ENCODE measurements at regions not wholly inside any gene's neighbourhood (a gene's known extent, or its start where the extent isn't known, plus 50 kb on each side); places are given as distances from the start of the nearest gene placed in this dataset.
A peak's percentile ranks its signal among the peaks of the same experiment; 100 is the strongest.

- peak; percentile 56 for DNase-seq
Observed at GRCh38 chr2:9135822-9136558, 70.6 kb upstream of the ASAP2 start.

DNA sequence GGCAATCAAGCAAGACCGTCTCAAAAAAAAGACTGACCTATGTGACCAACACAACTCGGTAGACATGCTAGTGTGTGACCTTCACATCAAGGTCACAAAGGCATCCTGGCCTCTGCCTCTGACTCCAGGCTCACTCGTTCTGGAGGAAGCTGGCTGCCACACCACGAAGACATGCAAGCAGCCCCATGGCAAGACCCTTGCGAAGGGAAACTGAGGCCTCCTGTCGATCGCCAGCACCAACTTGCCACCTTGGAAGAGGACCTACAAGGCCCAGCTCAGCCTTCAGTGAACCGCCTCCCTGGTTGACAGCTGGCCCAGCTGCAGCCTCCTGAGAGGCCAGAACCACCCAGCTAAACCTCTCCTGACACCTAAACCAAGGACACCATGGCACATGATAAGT, 79.3 kb upstream of the ASAP2 start:
- DNase-seq, result no peak

GRCh38 chr2:9126540-9126939, 80.1 kb upstream of the ASAP2 start:
- DNase-seq, result no peak

- DNase-seq, result no peak
Observed at GRCh38 chr2:9124231-9124741, 82.3 kb upstream of the ASAP2 start.

- DNase-seq, result no peak
Observed at GRCh38 chr2:9123069-9123468, 83.5 kb upstream of the ASAP2 start.

DNA sequence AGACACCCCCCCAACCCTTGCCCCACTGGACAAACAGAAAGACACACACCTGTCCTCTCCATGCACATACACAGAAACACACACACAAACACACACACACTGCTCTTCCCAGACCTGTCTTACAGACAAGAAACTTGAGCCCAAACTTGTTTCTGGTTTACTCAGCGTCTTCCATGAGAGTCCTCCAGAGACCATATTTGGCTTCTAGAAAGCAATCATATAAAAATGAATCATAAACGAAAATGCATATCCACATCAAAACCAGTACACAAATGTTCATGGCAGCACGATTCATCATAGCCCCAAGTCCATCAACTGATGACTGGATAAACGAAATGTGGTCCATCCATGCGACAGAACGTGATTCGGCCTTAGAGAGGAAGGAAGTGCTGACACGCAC, 84.2 kb upstream of the ASAP2 start:
- DNase-seq, result no peak

DNA sequence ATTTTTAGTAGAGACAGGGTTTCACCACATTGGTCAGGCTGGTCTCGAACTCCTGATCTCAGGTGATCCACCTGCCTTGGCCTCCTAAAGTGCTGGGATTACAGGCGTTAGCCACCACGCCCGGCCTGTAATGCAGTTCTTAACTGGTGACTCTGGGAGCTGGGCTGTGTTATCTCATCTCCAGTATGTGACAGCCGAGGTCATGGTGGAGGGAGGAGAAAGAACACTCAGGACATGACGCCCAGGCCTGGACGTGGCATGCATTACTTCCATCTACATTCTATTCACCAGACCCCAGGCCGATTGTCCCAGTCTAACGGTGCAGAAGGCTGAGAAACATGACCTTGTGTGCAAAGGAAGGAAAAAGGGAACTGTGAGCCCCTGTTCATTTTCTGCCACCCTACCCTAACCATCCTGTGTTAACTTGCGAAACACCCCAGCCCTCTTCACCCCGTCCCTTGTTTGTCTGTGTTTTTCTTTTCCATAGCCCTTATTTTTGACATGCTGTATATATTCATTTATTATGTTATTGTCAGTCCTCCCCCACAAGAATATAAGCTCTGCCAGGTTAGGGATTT, 88.1 kb upstream of the ASAP2 start:
- no peak for DNase-seq

GRCh38 chr2:9115229-9115628, 91.4 kb upstream of the ASAP2 start:
- no peak for DNase-seq

- DNase-seq, result no peak
Observed at GRCh38 chr2:9114458-9114857, 92.2 kb upstream of the ASAP2 start.

GRCh38 chr2:9113916-9114315, 92.7 kb upstream of the ASAP2 start:
- no peak for DNase-seq

- DNase-seq, result no peak
Observed at GRCh38 chr2:9113262-9113661, 93.3 kb upstream of the ASAP2 start.

- DNase-seq, result peak; percentile 93
Observed at GRCh38 chr2:9112079-9112721, 94.4 kb upstream of the ASAP2 start.

GRCh38 chr2:9110893-9111569, 95.6 kb upstream of the ASAP2 start:
- DNase-seq, result peak; percentile 29

DNA sequence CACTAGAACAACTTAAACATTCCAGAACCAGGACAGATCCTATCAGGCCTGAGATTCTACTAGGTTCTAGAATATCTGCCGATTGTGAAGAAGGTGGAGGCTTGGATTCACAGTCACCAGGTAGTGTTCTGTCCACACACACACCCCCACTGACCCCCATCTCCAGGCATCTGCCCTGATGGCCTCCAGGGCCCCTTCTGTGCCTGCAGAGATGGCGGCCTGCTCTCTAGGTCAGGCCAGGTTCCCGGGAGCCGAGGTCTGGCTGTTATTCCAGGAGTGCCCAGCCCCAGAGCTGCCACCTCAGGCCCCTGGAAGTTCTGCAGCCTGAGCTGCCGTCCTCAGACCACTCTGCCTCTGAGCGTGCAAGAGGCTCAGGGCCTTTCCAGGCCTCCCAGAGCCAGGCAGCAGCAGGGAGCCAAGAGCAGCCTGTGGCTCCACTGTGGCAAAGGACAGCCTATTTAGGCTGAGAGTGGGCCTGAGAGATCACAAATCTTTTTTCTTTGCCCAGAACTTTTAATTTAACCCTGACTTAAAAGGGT, 96.2 kb upstream of the ASAP2 start:
- no peak for DNase-seq

DNA sequence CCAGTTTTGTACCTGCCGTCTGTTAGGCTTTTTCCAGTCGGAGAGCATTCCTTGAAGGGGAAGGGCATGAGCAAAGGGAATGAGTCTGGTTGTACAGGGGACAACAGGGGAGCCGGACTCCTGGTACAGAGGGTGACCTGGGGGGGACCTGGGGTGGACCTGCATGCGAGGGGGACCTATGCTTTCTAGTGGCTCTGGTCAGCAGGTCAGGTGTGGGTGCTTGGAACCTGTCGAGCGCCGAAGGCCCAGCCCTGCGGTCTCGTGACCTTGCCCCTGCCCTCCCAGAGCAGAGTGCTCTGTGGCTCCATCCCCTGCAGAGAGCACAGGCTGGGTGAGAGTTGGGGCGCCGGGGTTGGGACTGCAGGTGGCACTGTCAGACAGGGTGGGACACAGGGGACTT, 96.7 kb upstream of the ASAP2 start:
- no peak for DNase-seq

GRCh38 chr2:9108210-9108967, 98.2 kb upstream of the ASAP2 start:
- no peak for DNase-seq

DNA sequence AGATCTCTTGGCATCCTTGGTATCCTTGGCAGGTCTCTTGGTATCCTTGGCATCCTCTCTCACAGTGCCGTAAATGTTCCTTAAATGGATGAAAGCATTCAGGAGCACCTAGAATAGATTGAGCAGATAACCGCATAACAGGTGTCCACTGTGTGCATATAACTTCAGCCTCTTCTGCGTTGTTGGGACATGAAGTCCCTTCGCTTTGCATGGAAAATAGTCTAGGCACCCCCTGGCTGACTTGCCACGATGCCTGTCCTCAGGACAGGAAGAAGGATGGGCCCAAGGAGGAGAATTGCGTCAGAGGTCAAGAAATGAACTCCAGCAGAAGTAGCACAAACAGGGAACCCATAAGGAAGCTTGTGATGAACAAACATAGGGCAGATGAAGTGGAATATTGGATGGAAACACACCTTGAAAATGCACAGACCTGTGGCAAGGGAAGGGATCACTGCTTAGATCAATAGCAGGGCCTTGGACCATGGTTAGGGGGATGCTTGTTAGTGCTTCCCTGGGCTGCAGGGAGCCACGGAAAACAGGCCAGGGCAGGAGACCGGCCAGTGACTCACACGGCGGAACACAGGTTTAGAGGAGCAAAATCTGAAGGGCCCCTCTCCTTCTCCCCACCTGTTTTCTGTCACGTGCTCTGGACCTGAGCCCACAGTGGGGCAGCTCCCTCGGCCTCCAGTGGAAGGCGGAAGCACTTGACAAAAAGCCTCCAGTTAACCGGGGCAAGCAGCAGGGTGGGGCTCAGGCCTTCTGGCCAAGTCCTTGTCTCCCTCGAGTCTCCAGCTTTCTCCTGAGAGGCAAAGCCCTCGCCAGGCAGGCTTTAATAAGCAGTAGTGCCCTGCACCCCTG, 99.2 kb upstream of the ASAP2 start:
- DNase-seq, result no peak

GRCh38 chr2:9106338-9107167, 100.1 kb upstream of the ASAP2 start:
- DNase-seq, result no peak

DNA sequence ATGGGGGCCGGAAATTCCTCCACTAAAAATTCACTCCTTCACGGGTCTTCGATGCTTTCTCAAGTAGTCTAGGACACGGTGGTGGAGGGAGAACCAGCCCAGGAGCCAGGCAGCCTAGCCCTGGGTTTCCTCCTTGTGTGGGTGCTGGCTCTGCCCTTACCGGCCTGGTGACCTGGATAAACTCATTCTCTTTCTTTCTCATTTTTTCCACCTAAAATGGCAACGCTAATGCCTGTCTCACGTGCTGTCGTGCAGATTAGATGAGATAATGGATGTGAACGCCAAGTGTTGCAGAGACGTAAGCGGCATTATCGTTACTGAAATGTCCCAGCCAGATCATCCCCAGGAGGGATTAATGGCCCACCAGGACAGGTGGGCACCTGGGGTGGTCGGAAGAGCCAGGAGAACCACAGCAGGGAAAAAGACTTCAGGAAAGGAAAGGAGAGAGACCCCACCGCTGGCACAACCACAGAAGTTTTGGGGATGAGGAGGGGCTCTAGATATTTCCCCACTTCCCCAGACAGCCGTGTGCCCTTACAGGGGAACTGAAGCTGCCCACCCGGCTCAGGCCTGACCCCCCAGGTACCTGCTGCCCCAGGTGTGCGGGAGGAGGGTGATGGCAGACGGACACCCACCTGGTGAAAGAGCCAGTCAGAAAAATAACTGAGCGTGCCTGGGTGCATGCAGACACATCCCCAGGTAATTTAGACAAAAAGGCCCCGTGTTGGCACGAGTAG, 100.8 kb upstream of the ASAP2 start:
- no peak for DNase-seq
